Right hindlimb (tissue), 1 donor: ENCODE measurements at regions not wholly inside any gene's neighbourhood (a gene's known extent, or its start where the extent isn't known, plus 50 kb on each side); places are given as distances from the start of the nearest gene placed in this dataset.

Experiments
- DNase-seq: peaks from one replicate; pipeline ENCODE4 v3.0.0-alpha.2; 2018

DNA sequence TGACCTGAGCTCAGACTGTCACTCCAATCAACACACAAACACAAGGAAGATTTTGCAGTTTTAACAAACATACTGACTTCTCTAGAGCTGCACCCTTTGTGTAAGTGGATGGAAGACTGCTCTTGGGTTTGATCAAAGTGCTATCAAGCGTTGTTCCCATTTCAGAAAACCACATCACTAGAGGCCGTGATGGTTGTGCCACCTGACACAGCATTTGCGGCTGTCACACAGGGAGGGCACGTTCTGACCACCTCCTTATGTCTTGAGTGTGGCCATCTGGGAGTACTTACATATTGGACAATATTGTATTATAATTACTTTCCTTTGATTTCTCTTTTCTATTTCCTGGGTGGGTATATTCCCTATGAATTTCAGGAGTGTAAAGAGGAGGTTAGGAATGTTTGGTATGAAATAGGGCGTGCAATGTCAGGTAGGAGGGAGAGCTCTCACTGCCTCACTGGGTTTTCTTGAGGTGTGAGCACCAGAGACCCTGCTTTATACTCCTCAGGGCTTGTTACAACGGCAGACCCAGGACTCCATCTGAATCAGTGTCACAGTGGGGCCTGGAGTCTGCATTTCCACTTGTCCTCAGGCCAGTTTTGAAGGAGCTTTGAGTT, 74.3 kb downstream of the SYNE3 start:
- no peak for DNase-seq

DNA sequence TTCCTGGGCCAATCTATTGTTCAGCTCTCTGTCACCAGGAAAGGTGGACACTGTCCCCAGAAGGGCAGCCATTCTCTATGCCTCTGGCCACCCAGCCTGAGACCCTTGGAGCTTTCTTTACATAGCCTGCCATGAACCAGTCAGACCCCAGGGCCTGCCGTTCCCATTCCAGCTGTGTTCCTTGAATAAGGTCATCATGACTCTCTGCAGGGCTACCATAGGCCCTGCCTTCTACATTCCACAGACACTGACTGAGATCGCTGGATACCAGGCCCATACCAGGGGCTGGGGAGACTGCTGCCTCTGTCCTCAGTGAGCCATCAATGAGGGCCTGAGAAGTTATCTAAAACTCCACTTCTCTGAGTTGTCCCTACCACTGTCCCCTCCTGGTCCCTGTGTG, 75.5 kb downstream of the SYNE3 start:
- no peak for DNase-seq

DNA sequence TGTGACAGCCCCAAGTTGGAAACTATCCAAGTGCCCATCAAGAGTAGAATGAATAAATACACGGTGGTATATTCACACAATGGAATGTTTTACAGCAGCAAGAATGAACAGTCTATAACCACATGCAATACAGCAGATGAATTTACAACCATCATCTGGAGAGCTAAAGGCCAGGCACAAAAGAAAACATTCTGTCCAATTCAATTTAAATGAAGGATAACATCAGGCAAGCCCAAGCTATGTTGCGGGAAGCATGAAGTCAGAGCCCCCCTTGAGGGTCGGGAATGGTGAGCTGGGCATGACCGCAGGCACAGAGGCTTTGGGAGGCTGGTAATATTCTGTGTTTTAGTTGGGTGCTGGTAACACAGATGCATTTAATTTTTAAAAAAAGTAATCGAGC, 76.0 kb downstream of the SYNE3 start:
- no peak for DNase-seq

DNA sequence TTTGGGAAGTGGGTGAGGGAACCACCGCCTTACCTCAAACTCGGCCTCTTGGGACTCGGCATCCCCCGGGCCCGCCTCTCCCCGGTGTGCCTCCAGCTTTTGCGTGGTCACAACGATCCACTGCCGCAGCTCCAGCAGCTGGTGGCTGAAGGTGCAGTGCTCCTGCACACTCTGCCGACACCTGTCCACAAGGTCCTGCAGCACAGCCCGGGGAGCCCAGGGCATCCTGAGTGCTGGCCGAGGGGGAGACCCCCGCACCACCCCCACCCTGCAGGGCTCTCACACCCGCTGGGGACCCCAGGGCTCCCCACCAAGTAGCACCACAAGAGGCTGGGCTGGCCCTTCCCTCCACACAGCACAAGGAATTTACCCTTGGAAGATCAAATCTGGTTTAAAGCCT, 76.6 kb downstream of the SYNE3 start:
- DNase-seq = no peak

DNA sequence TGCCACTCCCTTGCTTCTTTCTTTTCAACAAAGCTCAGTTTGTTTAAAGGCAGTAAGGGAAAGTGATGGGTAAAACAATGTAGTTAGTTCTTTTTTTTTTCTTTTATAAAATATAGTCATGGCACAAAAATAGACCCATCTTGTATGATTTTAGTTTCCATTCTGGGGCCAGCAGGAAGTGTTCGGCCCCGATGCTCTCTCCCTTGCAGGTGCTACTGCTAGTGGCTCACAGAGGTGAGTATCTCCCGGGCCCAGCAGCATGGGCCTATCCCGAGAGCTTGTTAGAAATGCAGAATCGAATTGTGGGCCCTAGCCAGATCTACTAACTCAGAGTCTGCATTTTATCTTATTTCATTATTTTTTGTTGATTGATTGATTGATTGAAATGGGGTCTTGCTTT, 78.7 kb downstream of the SYNE3 start:
- DNase-seq = no peak

DNA sequence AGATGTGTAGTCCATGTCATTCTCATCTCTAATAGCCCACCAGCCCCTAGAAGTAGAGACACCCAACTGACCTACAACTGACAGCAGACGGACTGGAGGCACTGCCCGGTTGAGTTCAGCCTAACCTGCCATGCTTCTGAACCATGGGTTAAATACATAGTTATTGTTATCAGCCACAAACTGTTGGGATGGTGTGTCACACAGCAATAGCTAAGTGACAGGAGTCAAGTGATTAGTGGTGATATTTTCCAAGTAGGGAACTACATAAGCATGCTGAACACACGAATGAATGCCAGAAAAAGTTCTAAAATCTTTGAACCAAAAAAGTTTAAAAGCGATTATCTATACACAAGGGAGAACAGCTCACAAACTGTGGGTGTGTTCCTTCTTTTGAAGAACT, 80.1 kb downstream of the SYNE3 start:
- no peak for DNase-seq

DNA sequence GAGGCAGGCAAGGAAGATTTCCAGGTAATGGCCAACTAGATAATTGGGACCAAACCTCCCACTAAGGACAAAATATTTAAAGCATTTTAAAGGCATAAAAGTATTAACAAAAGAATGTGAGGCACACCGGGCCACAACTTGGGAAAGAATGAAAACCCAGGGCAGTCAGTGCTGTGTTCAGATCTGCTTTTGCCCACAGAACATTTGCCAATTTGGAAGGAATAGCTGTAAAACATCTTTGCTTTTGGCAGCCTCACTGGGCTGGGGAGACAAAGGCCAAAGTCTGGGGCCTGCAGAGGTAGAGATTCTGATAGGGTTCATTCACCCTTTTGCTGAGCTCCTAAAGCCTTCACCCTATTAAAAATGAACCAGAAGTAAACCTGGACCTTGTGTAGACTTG, 82.3 kb downstream of the SYNE3 start:
- DNase-seq = no peak

DNA sequence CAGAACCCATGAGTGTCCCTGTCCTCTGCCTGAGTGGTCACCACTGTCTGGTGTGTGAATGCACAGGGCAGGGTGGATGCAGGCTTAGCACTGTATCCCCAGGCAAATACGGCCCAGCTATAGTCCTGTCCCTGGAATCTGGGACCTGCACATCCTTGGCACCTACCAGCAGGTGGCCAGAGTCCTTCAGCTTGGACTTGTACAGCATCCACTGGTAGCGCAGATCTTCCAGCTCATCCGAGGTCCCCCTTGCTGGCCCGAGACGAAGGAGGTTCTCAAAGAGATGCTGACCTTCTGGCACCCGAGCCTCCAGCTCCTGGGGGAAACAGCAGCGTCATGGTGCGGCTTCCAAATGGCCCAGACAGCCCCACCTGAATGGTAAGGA, 83.4 kb downstream of the SYNE3 start:
- DNase-seq = no peak

DNA sequence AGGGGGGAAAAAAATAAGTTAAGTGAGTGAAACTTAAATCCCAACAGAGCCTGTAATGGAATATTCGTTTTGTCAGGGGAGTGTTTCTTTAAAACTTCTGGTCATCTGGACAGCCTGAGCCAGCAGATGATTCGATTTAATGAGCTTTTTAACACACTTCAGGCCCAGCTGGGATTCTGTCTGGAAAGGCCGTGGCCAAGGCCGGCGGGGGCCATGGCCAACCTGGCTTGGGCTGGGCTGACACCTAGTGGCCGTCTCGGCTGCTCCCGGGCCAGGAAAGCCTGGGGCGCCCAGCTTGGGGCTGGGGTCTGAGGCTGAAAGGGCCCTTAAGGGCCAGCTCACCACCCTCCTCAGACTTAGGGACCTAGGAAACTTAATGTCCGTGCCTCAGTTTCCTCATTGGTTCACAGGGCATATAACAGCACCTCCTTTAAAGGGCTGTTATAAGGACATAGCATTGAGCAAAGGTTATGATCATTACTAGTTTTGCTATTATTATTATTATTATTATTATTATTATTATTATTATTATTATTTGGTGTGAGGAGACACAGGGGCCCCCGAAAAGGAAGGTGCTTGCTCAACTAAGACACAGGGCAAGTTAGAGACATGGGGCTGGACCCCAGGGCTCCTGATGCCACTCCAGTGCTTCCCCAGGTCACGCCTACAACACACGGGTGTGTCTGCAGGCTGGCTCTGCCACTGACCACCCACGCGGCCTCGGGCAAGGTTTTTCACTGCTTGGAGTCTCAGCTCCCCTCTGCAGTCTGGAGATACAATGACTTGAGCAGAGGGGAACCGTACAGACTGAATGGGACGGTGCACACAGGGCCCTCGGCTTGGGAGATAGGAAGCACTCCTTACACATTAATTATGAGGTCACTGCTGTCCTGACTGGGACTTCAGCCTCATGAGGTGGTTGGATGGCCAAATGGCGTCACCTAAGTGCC, 84.0 kb downstream of the SYNE3 start:
- DNase-seq = peak; percentile 77

DNA sequence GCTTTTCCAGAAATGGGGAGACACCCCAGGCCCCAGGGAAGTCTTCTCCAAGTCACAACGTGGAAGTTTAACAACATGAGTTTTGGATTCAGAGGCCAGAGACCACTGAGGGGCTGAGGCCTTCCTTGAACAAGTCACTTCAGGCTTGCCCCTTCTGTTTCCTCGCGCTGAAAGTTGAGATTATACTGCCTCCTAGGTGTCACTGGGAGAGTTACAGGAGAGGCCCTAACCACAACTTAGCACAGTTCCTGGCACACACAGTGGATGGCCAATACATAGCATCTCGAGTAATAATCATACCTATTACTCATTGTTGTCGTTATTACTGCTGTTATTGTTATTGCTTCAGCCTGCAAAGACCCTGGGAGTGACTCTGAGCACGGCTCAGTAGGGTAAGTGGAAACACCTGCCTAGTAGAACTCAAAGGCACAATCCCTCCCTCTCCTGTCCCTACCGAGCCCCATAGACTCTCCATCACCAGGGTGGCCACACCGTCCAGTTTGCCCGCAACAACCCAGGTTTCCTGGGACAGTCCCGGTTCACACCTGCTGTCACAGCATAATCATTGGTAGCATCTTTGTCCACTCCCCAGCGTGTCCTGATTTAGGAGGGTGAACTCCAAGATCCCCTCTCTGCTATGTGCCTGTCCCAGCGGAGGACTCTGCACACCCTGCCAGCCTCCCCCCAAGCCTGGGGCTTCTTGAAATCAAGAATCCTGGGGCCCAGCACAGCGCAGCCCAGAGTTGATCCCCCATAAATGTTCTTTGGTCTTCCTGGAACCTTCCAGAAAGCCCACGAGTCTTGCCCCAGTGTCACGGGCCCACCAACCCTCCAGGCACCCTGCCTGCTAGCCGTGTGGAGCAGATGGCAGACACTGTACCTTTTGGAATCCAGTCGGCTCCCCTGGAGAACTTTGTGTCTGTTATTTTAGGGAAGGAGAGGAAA, 85.0 kb downstream of the SYNE3 start:
- DNase-seq = peak; percentile 47

DNA sequence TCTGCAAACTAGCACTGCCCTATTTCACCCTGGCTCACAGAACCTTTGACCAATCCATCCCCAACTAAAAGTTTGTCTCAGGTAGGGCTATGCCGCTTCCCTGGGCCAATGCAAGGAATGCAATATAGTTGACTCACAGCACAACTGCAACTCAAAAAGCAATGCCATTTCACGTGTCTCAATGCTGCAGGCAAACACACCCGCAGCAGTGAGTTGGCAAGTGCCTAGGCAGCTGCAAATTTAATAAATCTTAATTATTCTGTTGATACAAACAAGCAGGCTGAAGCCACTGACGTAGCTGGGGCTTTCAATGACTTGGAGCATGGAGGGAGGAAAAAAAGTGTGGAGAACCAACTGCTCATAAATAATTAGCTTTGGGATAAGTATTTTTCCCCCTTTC, 87.9 kb downstream of the SYNE3 start:
- DNase-seq = no peak

DNA sequence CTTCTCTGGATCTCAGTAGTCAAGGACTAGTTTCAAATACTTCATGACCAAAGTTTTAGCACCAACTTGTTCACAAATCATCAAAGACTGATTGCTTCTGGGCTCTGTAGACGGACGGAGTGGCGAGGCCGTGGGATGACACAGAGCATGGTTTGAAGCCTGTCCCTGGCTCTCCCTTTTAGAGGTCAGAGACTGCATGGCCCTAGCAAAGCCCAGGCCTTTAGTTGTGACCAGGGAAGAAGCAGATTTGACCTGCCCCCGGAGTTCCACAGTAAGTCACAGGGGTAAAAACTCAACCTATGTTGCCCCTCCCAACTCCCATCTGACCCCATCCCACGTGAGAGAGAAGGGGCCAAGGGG, 90.4 kb downstream of the SYNE3 start:
- no peak for DNase-seq

DNA sequence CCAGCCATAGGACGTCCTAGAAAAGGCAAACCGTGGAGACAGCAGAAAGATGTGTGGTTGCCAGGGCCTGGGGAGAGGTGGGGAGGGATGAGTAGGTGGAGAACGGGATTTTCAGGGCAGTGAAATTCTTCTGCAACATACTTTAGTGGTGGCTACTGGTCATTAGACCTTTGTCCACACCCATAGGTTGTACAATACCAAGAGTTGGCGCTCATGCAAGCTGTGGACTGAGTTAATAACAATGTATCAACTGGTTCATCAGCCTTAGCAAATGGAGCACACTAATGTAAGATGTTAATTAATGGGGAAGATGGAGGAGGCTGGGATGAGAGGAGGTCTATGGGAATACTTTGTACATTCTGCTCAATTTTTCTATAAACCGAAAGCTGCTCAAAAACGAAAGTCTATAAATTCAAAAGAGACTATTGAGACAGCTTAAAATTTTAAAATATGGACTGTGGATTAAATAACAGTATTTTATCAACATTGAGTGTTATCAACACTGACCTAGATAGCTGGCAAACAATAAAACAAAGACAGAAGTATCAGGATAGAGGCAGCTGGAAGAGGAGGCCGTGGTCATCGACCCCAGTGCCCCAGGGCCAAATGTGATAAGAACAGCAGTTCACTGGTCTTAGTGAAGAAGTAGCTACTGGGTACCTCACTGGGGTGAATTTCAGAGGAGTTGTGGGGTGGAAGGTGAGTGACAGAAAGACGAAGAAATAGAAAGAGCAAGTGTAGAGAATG, 90.9 kb downstream of the SYNE3 start:
- DNase-seq = no peak

DNA sequence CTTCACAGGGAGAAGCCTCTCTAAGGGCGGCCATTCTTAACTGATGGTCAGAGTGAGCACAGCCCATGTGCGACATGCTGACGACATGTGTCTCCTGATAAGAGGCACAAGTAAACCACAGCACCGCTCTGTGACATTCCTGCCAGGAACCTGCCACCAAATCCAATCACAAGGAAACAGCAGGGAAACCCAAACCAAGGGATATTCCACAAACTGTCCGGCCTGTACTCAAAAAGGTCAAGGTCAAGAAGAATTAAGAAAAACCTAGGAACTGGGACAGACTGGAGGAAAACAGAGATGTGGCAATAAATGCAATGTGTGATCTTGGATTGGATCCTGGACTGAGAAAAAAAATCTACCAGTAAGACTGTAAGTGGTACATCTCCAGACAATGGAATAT, 91.9 kb downstream of the SYNE3 start:
- DNase-seq = no peak

DNA sequence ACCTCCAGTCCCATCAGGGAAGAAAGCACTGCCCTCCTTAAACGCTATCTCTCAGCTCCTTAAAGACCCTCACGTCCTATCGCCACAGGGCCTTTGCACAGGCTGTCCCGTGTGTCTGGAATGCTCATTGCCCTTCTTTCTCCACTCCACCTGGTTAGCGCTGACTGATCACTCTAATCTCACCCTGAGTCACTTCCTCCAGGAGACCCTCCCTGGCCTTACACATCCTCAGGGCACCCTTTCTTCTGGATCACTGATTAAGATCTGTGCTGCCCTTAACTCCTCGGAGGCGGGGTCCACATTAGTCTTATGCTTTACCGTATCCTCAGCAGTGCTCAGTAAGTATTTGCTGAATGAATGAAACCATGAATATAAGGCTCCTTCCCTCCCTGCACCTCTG, 94.7 kb downstream of the SYNE3 start:
- no peak for DNase-seq

DNA sequence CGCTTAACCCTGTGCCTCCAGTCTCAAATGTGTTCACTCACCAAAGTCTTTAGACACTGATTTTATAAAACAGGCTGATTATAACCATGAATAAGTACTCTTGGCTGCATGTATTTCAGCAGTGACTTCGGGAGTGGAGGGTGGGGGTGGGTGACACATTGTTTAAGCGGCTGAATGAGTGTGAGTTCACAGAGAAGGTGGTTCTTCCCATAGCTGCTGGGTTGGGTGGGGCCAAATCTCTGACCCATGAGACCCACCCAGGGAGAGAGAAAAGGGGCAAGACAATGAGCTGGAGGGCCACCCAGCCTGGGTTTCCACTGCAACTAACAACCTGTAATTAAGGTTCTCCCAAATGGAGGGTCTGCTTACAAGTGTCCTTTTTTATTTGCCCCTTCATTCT, 96.4 kb downstream of the SYNE3 start:
- no peak for DNase-seq

DNA sequence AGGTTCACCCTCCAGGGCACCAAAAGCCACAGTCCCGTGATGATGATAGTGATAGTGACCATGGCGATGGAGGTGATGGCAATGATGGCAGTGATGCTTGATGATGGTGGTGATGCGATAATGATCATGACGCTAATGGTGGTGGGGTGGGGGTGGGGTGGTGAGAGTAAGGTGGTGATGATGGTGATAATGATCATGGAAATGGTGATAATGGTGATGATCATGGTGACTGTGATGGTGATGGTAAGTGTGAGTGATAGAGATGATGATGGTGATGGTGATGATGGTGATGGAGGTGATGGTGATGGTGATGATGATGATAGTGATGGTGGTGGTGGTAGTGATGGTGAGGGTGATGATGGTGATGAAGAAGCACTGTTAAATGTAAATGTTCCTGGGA, 96.9 kb downstream of the SYNE3 start:
- DNase-seq = no peak

DNA sequence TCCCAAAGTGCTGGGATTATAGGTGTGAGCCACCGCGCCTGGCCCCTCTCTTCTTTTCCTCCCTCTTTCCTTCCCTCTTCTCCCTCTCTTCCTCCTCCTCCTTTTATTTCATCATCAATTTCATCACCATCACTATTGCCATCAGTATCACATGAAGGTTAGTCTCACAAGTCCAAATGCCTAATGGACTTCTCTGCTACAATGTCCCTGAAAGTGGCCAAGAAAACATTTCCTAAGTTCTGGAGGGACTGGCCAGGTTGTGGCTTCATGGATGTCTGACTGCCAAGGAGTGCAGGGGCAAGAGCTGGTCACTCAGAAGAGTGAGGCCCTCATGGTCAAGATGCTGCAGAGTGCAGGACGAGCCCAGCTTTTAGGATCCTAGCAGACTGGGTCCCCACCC, 97.6 kb downstream of the SYNE3 start:
- no peak for DNase-seq

DNA sequence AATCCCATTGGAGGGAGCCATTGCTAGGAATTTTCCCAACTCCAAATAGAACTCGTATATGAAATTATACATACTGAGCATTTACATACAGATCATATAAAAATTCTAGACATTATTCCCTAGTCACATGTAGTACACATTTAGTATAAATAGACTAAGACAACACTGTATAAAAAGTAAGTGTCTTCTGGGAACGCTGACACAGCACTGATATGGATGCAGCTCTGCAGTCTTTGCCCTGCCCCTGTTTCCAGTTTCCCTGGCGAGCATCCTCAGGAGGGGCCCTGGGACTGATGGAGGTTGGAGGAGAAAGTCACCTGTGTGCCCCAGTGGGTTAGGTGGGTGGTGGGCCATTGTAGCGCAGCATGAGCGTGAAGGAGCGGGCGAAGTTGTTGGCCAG, 97.8 kb upstream of the CLMN start:
- no peak for DNase-seq

DNA sequence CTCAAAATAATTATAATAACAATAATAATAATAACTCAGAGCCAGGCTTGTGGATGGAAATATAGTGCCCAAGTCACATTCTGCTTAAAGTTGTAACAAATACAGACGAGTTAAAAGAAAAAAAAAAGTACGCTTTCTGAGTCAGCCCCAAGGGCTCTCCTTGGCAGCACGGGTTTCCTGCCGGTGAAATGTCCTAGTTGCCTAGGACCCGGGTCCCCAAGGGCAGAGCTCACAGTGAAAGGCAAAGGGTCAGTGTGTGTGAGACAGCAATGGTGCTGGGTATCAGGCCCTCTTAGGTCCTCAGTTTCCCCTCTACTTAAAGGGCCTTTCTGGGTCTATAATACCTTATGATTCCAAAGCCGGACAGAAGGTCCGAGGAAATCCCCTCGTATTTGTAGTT, 96.3 kb upstream of the CLMN start:
- no peak for DNase-seq

DNA sequence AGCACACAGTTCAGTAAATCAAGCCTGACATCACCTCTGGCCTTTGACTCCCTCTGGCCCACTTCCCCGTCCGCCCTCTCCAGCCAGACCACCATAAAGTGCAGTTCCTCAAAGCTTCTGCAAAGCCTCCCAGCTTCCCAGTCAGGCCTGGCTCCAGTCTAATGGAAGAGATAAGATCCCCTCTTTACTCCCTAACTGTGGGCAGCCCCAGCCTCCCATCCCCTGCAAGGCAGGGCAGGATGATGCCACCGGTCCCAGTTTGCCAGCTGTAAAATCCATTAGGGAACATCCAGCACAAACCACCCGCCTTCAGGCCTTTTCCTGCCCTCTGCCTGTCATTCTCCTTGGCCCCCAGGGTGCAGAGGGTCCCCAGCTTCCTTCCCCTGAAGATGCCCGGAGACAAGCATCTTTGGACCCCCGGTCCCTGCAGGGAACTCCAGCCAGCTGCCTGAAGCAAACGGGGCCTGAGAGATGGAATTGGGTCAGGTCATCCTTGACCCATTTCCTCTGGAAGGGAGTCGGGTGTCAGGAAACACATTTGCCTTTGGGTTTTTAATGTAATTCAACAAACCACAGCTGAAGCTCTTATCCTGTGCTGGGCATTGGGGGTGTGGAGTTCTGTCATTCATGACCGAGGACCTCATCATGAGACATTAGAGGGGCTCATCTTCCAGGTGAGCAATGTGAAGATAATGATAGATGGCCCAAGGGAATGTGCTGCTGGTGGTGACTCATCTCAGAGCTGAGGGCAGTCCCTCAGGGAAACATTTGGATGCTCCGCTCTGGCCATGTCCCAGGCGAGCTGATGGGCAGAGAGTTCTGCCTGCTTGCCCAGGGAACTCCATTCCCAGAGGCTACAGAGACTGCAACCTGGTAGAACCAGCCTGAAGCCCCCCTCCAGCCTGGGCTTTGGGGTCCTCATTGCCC, 93.8 kb upstream of the CLMN start:
- no peak for DNase-seq

DNA sequence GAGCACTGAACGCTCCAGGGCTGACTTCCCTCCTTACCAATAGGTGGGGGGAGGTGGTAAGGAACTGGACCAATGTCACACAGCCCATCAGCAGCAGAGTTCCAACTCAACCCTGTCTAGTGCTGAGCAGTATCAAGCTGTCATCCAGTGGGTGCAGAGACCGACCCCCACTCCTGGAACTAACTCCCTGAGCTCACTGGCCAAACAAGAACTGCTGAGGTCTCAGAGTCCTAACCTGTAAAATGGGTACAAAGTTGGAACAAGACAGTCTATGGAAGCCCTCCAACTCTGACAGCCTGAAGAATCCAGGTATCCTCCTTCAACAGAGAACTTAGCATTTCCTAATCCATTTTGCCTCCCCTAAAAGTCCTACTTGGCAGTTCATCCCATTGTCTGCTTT, 91.1 kb upstream of the CLMN start:
- DNase-seq = no peak
